WI38 (cell line): ENCODE measurements at regions not wholly inside any gene's neighbourhood (a gene's known extent, or its start where the extent isn't known, plus 50 kb on each side); places are given as distances from the start of the nearest gene placed in this dataset.
"Not testable (repeated sequence)": the region's sequence is repeated elsewhere in the genome, so short reads cannot be mapped to it uniquely, and the experiment has no call there.

ENCODE experiments used
- H3K4me3 ChIP-seq: 2 replicates; pipeline ENCODE4 v1.5.1; 2011; ENCODE audit warnings: low read depth, mild to moderate bottlenecking, control low read depth, low read length
- TF ChIP-seq, protein P1 (sequence below): IDR thresholded peaks from 2 replicates; pipeline ENCODE4 v1.5.1; 2012; ENCODE audit warnings: low read depth, mild to moderate bottlenecking, control low read depth, low read length

DNA sequence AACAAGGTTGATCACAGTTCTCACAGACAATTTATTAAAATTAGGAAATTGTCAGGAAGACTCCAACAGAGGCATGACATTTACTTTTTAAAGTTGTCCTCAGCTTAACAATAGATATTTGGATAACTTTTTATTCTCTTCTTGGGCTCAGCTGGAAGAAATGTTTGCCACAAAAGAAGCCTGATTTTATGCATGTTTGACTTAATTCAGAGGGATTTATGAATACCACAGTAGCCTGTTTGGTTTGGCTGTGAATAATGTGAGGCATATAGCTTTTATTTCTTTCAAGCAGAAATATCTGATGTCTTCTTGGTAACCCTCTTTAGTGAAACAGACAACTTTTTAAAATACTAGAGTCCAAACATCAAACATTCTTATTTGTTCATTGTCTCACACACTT is 1464.5 kb upstream of the SLC10A2 start:
- TF ChIP-seq, protein P1, sequence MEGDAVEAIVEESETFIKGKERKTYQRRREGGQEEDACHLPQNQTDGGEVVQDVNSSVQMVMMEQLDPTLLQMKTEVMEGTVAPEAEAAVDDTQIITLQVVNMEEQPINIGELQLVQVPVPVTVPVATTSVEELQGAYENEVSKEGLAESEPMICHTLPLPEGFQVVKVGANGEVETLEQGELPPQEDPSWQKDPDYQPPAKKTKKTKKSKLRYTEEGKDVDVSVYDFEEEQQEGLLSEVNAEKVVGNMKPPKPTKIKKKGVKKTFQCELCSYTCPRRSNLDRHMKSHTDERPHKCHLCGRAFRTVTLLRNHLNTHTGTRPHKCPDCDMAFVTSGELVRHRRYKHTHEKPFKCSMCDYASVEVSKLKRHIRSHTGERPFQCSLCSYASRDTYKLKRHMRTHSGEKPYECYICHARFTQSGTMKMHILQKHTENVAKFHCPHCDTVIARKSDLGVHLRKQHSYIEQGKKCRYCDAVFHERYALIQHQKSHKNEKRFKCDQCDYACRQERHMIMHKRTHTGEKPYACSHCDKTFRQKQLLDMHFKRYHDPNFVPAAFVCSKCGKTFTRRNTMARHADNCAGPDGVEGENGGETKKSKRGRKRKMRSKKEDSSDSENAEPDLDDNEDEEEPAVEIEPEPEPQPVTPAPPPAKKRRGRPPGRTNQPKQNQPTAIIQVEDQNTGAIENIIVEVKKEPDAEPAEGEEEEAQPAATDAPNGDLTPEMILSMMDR, result no peak
- H3K4me3 ChIP-seq, result no peak overlapping the region

DNA sequence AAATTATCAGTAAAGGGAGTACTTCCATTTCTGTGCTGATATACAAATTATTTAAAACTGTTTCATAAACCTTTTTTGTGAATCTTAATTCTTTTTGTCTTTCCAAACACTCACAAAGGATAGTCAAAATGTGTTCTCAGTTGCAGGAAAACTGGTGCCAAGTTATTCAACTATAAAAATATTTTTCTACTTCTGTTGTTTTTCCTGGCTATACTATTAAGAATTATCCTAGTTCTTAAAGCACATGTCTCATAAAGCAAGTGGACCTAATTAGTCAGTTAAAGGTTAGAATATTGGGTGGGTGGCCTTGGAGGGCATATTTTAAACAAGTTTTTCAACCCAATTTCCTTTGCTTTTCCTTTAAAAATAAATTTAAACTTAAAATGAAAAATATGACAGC is 1460.3 kb upstream of the SLC10A2 start:
- H3K4me3 ChIP-seq, result no peak overlapping the region
- TF ChIP-seq, protein P1, result no peak

DNA sequence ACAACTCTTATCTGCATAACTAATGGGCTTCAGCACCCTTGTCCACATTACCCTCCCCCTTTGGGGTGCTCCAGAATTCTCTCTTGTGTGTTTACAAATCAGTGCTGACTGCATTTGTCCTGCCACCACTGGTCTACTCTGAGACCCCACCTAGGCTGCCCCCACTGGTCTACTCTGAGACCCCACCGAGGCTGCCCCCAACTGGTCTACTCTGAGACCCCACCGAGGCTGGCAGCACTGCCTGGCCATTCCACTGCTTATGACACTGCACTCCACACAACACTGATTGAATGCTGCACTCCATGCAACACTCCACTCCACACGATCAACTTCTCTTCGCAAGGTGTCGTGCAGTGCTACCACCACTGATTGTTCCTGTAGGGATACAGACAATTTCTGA is 1459.2 kb upstream of the SLC10A2 start:
- TF ChIP-seq, protein P1, result no peak
- H3K4me3 ChIP-seq, result no peak overlapping the region

DNA sequence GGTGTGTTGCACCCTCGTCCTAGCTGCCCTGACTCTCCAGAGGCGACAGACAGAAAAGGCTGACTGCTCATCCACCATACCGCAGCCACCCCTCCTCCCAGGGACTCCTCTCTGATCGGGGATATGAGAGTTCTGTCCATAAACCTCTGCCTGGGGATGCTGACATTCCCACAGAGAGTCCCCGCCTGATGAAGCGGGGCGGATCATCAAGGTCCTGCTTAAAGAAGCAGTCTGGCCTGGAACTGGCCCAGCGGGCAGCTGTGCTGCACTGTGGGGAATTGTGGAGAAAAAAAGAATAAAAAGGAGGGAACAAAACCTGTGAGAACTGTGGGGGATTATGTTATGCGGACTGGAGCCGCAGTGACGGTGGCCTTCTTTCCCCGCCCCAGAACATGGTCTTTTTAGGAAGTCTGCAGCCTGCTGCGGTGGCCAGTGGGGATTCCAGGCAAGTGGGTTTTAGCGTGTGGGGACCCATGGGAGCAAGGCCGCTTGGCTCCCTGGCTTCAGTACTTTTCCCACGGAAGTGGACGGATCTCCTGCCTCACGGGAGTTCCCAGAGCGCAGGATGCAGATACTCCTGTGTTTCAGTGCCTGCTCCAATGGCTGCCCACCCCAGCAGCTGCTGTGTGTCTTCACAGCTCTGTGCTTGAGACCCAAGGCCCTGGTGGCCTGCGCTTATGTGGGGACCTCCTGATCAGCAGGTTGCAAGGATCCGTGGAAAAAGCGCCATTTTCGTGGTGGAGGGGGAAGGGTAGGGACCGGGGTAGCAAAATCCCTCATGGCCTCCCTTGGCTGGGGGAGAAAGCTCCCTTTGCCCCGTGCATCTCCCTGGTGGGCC is 1456.2 kb upstream of the SLC10A2 start:
- TF ChIP-seq, protein P1, result no peak
- H3K4me3 ChIP-seq, result no peak overlapping the region

DNA sequence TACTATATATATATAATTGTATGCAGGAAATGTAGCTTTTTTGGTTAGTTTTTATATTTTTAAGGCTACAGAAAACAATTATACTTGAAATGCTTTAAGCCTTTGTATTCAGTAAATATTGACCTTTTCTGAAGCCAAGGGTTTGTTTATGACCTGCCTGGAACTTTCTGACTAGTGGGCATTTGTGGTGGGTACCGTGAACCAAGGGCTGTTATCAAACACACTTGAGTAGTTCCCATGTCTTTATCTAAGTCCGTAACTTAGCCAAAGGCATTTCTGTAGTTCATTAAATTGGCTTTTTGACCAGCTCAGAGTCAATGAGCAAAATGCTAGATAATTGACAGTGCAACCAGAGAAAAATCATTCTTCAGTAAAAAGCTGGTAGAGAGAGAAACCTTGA is 1444.2 kb upstream of the SLC10A2 start:
- TF ChIP-seq, protein P1, result no peak
- no peak overlapping the region for H3K4me3 ChIP-seq

DNA sequence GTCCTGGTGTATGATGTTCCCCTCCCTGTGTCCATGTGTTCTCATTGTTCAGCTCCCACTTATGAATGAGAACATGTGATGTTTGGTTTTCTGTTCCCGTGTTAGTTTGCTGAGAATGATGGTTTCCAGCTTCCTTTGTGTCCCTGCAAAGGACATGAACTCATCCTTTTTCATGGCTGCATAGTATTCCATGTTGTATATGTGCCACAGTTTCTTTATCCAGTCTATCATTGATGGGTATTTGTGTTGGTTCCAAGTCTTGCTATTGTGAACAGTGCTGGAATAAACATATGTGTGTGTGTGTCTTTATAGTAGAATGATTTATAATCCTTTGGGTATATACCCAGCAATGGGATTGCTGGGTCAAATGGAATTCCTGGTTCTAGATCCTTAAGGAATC is 1427.3 kb upstream of the SLC10A2 start:
- not testable (repeated sequence) for H3K4me3 ChIP-seq

DNA sequence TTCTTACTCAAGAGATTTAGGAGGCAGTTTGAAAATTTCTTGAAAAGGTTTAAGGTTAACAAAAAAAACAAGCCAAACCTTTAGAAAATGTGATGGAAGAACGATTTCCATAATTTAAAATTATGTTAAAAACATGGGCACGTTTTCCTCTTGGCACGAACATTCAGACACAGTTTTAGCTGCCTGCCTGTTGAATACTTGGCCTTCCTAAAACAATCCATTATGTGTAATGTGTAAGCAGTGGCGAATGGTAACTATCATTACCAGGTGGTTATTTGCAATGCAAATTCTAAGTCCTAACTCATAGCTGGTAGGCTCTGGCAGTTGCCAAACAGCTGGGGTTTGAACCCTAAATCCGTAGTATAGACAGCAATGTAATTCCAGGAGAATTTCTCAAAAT is 1425.7 kb upstream of the SLC10A2 start:
- TF ChIP-seq, protein P1, result no peak
- H3K4me3 ChIP-seq, result no peak overlapping the region

DNA sequence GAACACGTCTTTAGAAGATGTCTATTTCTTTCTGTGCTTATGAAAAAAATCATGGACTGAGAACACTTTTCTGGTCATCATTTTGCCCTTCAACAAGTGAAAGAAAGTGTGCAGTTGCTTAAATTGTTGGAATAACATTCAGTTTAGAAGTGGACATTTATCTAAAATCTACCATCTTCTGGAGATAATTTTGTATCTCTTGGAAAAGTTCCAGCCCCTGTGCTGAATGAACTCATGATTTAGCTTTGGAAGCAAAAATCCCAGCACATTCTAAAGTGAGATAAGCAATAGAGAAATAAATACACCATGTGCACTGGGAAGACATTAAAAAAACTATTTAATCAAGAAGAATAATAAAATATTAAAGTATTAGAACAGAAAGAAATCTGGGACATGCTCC is 1420.8 kb upstream of the SLC10A2 start:
- no peak overlapping the region for H3K4me3 ChIP-seq
- TF ChIP-seq, protein P1, result no peak
